Naive thymus-derived CD4-positive, alpha-beta T cell (primary cell): ENCODE measurements at regions not wholly inside any gene's neighbourhood (a gene's known extent, or its start where the extent isn't known, plus 50 kb on each side); places are given as distances from the start of the nearest gene placed in this dataset.

Source experiments
- ATAC-seq: fragments of 150-1000 bp; cut with Tn5 transposase; 2 replicates; pipeline ENCODE4 v1.10.0; 2021; ENCODE audit warnings: mild to moderate bottlenecking, moderate library complexity
- CTCF ChIA-PET: fragments of 350-600 bp; sonication (Branson Sonifier 250); formaldehyde crosslinking; loops from one replicate; lab custom pipeline; 2021; ENCODE audit warnings: antibody characterized with exemption; lab: Charles Lee
- POLR2A ChIA-PET: fragments of 350-600 bp; sonication (Branson Sonifier 250); formaldehyde crosslinking; loops from one replicate; lab custom pipeline; 2021; ENCODE audit warnings: antibody characterized with exemption, inconsistent platforms; lab: Charles Lee
- DNase-seq, 9 donors: peaks; one replicate each; pipeline versions ENCODE4 v3.0.0 to v3.0.0-alpha.2; 2020 to 2022; ENCODE audit warnings: mixed read lengths in 1 of 9
- H3K27ac ChIP-seq: one replicate; pipeline ENCODE4 v1.7.0; 2013; ENCODE audit warnings: mild to moderate bottlenecking, low read depth, low read length, moderate library complexity
- H3K27me3 ChIP-seq, 2 donors: one replicate each; pipeline ENCODE4 v1.7.0; 2013; ENCODE audit warnings: low read length in 2 of 2, mild to moderate bottlenecking in 2 of 2, moderate library complexity in 2 of 2; ENCODE audit not compliant: control insufficient read depth in 2 of 2, insufficient read depth in 2 of 2
- H3K36me3 ChIP-seq, 3 experiments: 1 replicate in 2 of 3; 2 replicates in 1 of 3; pipeline ENCODE4 v1.7.0; 2013; ENCODE audit warnings: low read length in 3 of 3, mild to moderate bottlenecking in 3 of 3, moderate library complexity in 1 of 3; ENCODE audit not compliant: insufficient read depth in 3 of 3, control insufficient read depth in 2 of 3
- H3K4me1 ChIP-seq, 2 donors: one replicate each; pipeline ENCODE4 v1.7.0; 2013; ENCODE audit warnings: low read length in 2 of 2, mild to moderate bottlenecking in 2 of 2, moderate library complexity in 1 of 2; ENCODE audit not compliant: control insufficient read depth in 2 of 2, insufficient read depth in 2 of 2
- H3K4me3 ChIP-seq: 2 replicates; pipeline ENCODE4 v1.7.0; 2013; ENCODE audit warnings: mild to moderate bottlenecking, low read length
- H3K9me3 ChIP-seq, 3 experiments: 1 replicate in 2 of 3; 2 replicates in 1 of 3; pipeline ENCODE4 v1.7.0; 2013; ENCODE audit warnings: low read length in 3 of 3; ENCODE audit not compliant: control insufficient read depth in 2 of 3
- H3K27ac Mint-ChIP-seq, 9 donors: one replicate each; pipeline ENCODE4 v1.8.0; 2020 to 2022; ENCODE audit warnings: mixed read lengths in 9 of 9, mild to moderate bottlenecking in 8 of 9, moderate library complexity in 5 of 9, inconsistent platforms in 2 of 9
- H3K27me3 Mint-ChIP-seq, 5 donors: one replicate each; pipeline ENCODE4 v1.8.0; 2021 to 2022; ENCODE audit warnings: mixed read lengths in 5 of 5, mild to moderate bottlenecking in 1 of 5
- H3K36me3 Mint-ChIP-seq, 5 donors: one replicate each; pipeline ENCODE4 v1.8.0; 2020 to 2022; ENCODE audit warnings: mixed read lengths in 5 of 5, mild to moderate bottlenecking in 3 of 5, inconsistent platforms in 1 of 5
- H3K4me1 Mint-ChIP-seq, 7 donors: one replicate each; pipeline ENCODE4 v1.8.0; 2020 to 2022; ENCODE audit warnings: mixed read lengths in 7 of 7, mild to moderate bottlenecking in 3 of 7, inconsistent platforms in 1 of 7
- H3K4me3 Mint-ChIP-seq, 10 donors: one replicate each; pipeline ENCODE4 v1.8.0; 2020 to 2022; ENCODE audit warnings: mild to moderate bottlenecking in 10 of 10, mixed read lengths in 10 of 10, moderate library complexity in 6 of 10, inconsistent platforms in 2 of 10
- H3K9me3 Mint-ChIP-seq, 11 donors: one replicate each; pipeline ENCODE4 v1.8.0; 2020 to 2022; ENCODE audit warnings: mixed read lengths in 11 of 11, mild to moderate bottlenecking in 4 of 11, inconsistent platforms in 1 of 11, moderate library complexity in 1 of 11
- intact Hi-C, 2 donors: fragments of 100-400 bp; cut with micrococcal nuclease; formaldehyde crosslinking; loops; one replicate each; pipeline ENCODE4 v1.15.1; 2023

DNA sequence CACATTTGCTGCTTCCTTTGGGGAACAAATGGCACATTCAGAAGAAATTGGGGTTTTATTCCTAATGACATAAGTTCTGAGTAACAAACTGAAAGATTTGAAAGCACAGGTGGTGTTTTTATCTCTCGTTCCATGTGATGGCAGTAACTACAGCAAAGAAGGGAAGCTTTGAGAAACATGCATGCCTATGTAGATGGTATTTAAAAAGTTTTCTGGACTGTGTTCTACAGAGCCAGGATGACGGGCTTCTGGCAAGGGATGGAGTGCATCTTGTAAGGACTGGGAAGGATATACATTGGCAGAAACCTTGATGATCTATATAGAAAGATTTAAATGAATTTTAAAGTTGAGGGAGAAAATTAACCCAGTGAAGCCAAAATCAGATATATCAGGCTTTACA is 362.2 kb upstream of the ROPN1 start:
- ChIA-PET CTCF (no interaction called here), POLR2A (no interaction called here)
- Histone ChIP-seq H3K27ac (no peak overlapping the region), H3K4me1 (no peaks in the 10 kb centered on the region), H3K36me3 (no peaks in the 10 kb centered on the region), H3K27me3 (no peaks in the 10 kb centered on the region), H3K4me3 (no peak overlapping the region), H3K9me3 (no peaks in the 10 kb centered on the region)
- DNase-seq (no peak), ATAC-seq (no peak)
- Mint-ChIP-seq H3K27ac (no peak overlapping the region), H3K27me3 (peaks cover 8 to 25% (median 12%) of the 10 kb centered on the region in 5 donors), H3K36me3 (peaks cover 0 to 8% (median 0%) of the 10 kb centered on the region in 5 donors), H3K9me3 (peaks cover 0 to 8% (median 0%) of the 10 kb centered on the region in 11 donors), H3K4me3 (no peak overlapping the region), H3K4me1 (no peaks in the 10 kb centered on the region)
- intact Hi-C loops = no loop called here

DNA sequence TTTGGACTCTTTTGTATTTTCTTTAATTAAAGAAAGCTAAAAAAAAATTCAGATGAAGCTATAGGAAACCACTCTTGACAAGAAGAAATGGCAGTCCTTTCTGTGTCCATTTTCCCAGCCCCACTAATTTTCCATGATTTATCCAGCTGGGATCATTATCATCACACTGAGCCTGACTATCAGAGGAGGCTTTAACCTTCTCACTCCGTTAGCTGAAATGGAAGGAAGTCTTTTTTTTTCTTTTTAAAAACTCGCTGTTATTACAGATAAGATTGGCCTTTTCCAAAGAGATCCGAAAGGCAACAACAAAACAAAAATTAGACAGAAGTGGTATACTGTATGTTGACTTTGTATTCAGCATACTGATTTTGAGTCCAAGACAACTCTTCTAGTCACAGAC is 366.2 kb upstream of the ROPN1 start:
- H3K27ac Mint-ChIP-seq = no peak overlapping the region
- Histone ChIP-seq H3K27me3 (no peaks in the 10 kb centered on the region), H3K36me3 (no peaks in the 10 kb centered on the region), H3K9me3 (no peaks in the 10 kb centered on the region), H3K4me1 (no peaks in the 10 kb centered on the region), H3K4me3 (no peak overlapping the region), H3K27ac (no peak overlapping the region)
- no peak overlapping the region for H3K4me3 Mint-ChIP-seq
- H3K9me3 Mint-ChIP-seq = peaks cover 0 to 8% (median 0%) of the 10 kb centered on the region in 11 donors
- DNase-seq (no peak), ATAC-seq (no peak)
- H3K36me3 Mint-ChIP-seq = peaks cover 0 to 14% (median 0%) of the 10 kb centered on the region in 5 donors
- ChIA-PET CTCF (no interaction called here), POLR2A (no interaction called here)
- H3K27me3 Mint-ChIP-seq = peaks cover 6 to 29% (median 24%) of the 10 kb centered on the region in 5 donors
- intact Hi-C loops = no loop called here
- H3K4me1 Mint-ChIP-seq = no peaks in the 10 kb centered on the region

DNA sequence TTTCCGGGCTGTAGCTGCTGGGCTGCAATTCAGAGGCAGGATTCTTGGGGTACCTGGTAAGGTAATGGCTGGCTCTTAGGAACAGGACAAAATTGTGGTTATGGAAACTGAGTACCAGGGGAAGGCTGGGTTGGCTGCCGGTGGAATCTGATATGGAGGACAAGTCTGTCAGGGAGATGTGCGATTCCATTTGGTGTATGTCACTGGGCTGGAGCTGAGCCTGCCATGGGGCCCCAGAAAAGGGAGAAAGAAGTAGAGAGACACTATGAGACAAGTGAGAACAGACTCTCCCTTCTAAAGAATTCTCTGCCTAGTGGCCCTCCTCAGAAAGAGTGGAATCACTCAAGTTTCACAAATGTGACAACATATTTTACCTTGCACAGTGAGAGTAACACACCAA is 368.2 kb upstream of the ROPN1 start:
- ChIA-PET POLR2A (no interaction called here), CTCF (no interaction called here)
- Histone ChIP-seq H3K27ac (no peak overlapping the region), H3K27me3 (no peaks in the 10 kb centered on the region), H3K4me1 (no peaks in the 10 kb centered on the region), H3K36me3 (no peaks in the 10 kb centered on the region), H3K9me3 (no peaks in the 10 kb centered on the region), H3K4me3 (no peak overlapping the region)
- Mint-ChIP-seq H3K9me3 (peaks cover 0 to 8% (median 0%) of the 10 kb centered on the region in 11 donors), H3K4me3 (no peak overlapping the region), H3K27me3 (peaks cover 12 to 29% (median 24%) of the 10 kb centered on the region in 5 donors), H3K36me3 (peaks cover 0 to 14% (median 0%) of the 10 kb centered on the region in 5 donors), H3K4me1 (no peaks in the 10 kb centered on the region), H3K27ac (no peak overlapping the region)
- no peak for ATAC-seq
- intact Hi-C loops = no loop called here
- DNase-seq = no peak

DNA sequence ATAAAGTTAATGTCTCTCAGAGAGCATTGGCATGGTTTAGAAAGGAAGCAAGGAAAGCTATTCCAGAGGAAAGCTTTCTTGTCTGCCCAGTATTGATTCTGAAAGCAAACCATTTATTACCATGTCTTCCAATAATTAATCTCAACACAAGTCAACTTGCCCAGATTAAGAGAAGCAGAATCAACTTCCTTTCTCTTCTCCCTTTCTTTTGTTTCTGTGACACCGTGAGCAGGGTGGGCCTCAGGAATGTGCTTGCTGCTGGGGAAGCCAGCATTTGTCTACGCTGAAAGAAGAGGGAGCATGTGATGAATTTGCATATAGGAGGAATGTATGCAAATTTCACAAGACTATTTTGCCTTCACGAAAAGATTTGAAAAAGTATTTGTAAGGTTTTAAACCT is 368.6 kb upstream of the ROPN1 start:
- intact Hi-C loops = no loop called here
- ChIA-PET POLR2A (no interaction called here), CTCF (no interaction called here)
- Histone ChIP-seq H3K9me3 (no peaks in the 10 kb centered on the region), H3K27me3 (no peaks in the 10 kb centered on the region), H3K27ac (no peak overlapping the region), H3K4me3 (no peak overlapping the region), H3K36me3 (no peaks in the 10 kb centered on the region), H3K4me1 (no peaks in the 10 kb centered on the region)
- Mint-ChIP-seq H3K9me3 (peaks cover 0 to 8% (median 2%) of the 10 kb centered on the region in 11 donors), H3K27me3 (peaks cover 12 to 29% (median 24%) of the 10 kb centered on the region in 5 donors), H3K36me3 (peaks cover 0 to 14% (median 0%) of the 10 kb centered on the region in 5 donors), H3K4me3 (no peak overlapping the region), H3K4me1 (no peaks in the 10 kb centered on the region), H3K27ac (no peak overlapping the region)
- DNase-seq (no peak), ATAC-seq (no peak)

DNA sequence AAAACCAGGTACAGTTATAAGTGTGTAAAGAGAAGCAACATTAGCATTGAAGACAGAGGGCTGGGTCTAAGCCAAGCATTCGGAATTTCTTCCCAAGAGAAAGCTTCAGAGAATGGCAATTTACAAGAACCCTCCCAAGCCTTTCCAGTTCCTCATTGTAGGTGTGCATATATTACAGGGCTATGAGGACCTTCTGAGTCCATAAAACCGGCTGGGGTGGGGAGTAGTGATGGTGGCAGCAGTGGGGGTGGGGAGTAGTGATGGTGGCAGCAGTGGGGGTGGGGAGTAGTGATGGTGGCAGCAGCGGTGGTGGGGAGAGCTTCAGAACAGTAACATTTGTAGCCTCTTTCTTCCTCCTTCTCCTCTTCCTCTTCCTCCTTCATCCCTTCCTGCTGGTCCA is 368.7 kb upstream of the UMPS start:
- no peak for ATAC-seq
- peaks cover 0 to 8% (median 0%) of the 10 kb centered on the region in 11 donors for H3K9me3 Mint-ChIP-seq
- H3K36me3 ChIP-seq = no peaks in the 10 kb centered on the region
- peaks cover 0 to 14% (median 0%) of the 10 kb centered on the region in 5 donors for H3K36me3 Mint-ChIP-seq
- H3K9me3 ChIP-seq = no peaks in the 10 kb centered on the region
- no peak overlapping the region for H3K4me3 ChIP-seq
- H3K4me3 Mint-ChIP-seq = no peak overlapping the region
- CTCF ChIA-PET = no interaction called here
- no peaks in the 10 kb centered on the region for H3K4me1 Mint-ChIP-seq
- intact Hi-C loops = no loop called here
- no peaks in the 10 kb centered on the region for H3K27me3 ChIP-seq
- H3K27ac ChIP-seq = no peak overlapping the region
- no peak overlapping the region for H3K27ac Mint-ChIP-seq
- H3K4me1 ChIP-seq = no peaks in the 10 kb centered on the region
- H3K27me3 Mint-ChIP-seq = peaks cover 12 to 24% (median 20%) of the 10 kb centered on the region in 5 donors
- DNase-seq = no peak
- POLR2A ChIA-PET = no interaction called here

DNA sequence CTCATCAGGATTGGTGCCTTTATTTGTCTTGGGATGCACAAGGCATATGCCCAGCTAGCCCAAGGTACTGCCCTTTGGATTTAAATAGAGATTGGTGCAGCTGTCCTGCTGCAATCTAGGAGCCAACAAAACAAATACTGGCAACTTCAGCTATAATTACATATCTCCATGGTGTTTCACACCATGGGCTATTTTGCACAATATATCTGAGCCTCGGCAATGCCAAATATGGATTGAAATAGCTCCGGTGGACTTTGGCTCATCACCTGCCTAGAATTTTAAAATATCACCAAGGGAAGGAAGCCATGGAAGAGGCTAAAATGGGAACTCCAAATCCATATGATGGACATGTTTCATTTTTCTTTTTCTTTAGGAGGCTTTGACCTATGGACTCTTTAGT is 367.8 kb upstream of the UMPS start:
- Histone ChIP-seq H3K36me3 (no peaks in the 10 kb centered on the region), H3K4me1 (no peaks in the 10 kb centered on the region), H3K27me3 (no peaks in the 10 kb centered on the region), H3K9me3 (no peaks in the 10 kb centered on the region), H3K4me3 (no peak overlapping the region), H3K27ac (no peak overlapping the region)
- intact Hi-C loops = no loop called here
- DNase-seq (no peak), ATAC-seq (no peak)
- H3K9me3 Mint-ChIP-seq = peaks cover 0 to 7% (median 0%) of the 10 kb centered on the region in 11 donors
- no peaks in the 10 kb centered on the region for H3K4me1 Mint-ChIP-seq
- ChIA-PET CTCF (no interaction called here), POLR2A (no interaction called here)
- H3K4me3 Mint-ChIP-seq = no peak overlapping the region
- H3K36me3 Mint-ChIP-seq = peaks cover 0 to 6% (median 0%) of the 10 kb centered on the region in 5 donors
- H3K27ac Mint-ChIP-seq = no peak overlapping the region
- peaks cover 8 to 16% (median 12%) of the 10 kb centered on the region in 5 donors for H3K27me3 Mint-ChIP-seq

DNA sequence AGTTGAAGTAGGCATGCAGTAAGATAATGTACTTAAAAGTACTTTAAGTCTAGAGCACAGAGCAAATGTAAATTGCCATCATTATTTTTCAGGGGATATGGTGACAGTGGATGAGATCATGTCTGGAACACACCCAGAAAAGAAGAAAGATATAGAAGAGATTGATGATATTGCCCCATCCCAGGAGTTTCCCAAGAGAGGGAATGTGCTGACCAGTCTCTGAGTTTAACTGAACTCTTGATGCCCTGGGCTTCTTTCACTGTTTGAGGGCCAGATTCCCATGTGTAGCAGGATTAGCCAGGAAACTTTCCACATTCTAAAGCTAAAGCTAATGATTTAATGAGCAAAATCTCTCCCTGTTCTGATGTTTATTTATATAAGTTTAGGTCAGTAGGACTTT is 366.8 kb upstream of the UMPS start:
- intact Hi-C loops = no loop called here
- no peak overlapping the region for H3K27ac Mint-ChIP-seq
- Histone ChIP-seq H3K36me3 (no peaks in the 10 kb centered on the region), H3K4me1 (no peaks in the 10 kb centered on the region), H3K27ac (no peak overlapping the region), H3K27me3 (no peaks in the 10 kb centered on the region), H3K9me3 (no peaks in the 10 kb centered on the region), H3K4me3 (no peak overlapping the region)
- no peak for DNase-seq
- peaks cover 4 to 16% (median 12%) of the 10 kb centered on the region in 5 donors for H3K27me3 Mint-ChIP-seq
- H3K4me1 Mint-ChIP-seq = no peaks in the 10 kb centered on the region
- H3K4me3 Mint-ChIP-seq = no peak overlapping the region
- POLR2A ChIA-PET = no interaction called here
- H3K36me3 Mint-ChIP-seq = peaks cover 0 to 6% (median 0%) of the 10 kb centered on the region in 5 donors
- CTCF ChIA-PET = no interaction called here
- ATAC-seq = no peak
- peaks cover 0 to 7% (median 0%) of the 10 kb centered on the region in 11 donors for H3K9me3 Mint-ChIP-seq
